Body of pancreas (tissue), 4 donors: ENCODE measurements at regions not wholly inside any gene's neighbourhood (a gene's known extent, or its start where the extent isn't known, plus 50 kb on each side); places are given as distances from the start of the nearest gene placed in this dataset.

Experiments
- POLR2A ChIP-seq, 3 donors: fragments of 450-650 bp; IDR thresholded peaks; one replicate each; pipeline ENCODE4 v1.6.1; 2016; ENCODE audit warnings: antibody characterized with exemption in 3 of 3, mild to moderate bottlenecking in 2 of 3
- TF ChIP-seq, protein P1 (sequence below), 7 experiments: fragments of 450-650 bp in 4 of 7; fragments of 200-600 bp in 3 of 7; sonication (generic) in 3 of 7; IDR thresholded peaks; one replicate each; pipeline ENCODE4 v1.5.1; 2016 to 2019; ENCODE audit warnings: antibody characterized with exemption in 7 of 7

GRCh38 chr2:118250001-118250400 is 161.7 kb downstream of the INSIG2 start:
- TF ChIP-seq, protein P1, sequence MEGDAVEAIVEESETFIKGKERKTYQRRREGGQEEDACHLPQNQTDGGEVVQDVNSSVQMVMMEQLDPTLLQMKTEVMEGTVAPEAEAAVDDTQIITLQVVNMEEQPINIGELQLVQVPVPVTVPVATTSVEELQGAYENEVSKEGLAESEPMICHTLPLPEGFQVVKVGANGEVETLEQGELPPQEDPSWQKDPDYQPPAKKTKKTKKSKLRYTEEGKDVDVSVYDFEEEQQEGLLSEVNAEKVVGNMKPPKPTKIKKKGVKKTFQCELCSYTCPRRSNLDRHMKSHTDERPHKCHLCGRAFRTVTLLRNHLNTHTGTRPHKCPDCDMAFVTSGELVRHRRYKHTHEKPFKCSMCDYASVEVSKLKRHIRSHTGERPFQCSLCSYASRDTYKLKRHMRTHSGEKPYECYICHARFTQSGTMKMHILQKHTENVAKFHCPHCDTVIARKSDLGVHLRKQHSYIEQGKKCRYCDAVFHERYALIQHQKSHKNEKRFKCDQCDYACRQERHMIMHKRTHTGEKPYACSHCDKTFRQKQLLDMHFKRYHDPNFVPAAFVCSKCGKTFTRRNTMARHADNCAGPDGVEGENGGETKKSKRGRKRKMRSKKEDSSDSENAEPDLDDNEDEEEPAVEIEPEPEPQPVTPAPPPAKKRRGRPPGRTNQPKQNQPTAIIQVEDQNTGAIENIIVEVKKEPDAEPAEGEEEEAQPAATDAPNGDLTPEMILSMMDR (IDR thresholded peaks at IDR 0.05): no peak
- no peak for TF ChIP-seq POLR2A (IDR thresholded peaks at IDR 0.05)
